K562 (cell line): ENCODE measurements at regions not wholly inside any gene's neighbourhood (a gene's known extent, or its start where the extent isn't known, plus 50 kb on each side); places are given as distances from the start of the nearest gene placed in this dataset.

Source experiments
- ATAC-seq: fragments of 200-7000 bp; cut with Tn5 transposase; 3 replicates; pipeline ENCODE4 v1.9.1; 2020; ENCODE audit warnings: moderate library complexity
- BruUV-seq: library from RNA; stranded (reverse); fragments of 400-500 nt; replicated peaks from 2 replicates; lab custom pipeline; 2021; lab: Mats Ljungman, UMichigan
- CTCF ChIA-PET: fragments of 300-600 bp; formaldehyde crosslinking; extraction: SDS; loops from one replicate; lab custom pipeline; 2021; ENCODE audit warnings: low intra/inter-chr PET ratio; lab: Yijun Ruan, JAX
- POLR2A ChIA-PET: fragments of 300-600, 350-650 bp; sonication (Branson Sonifier 250); formaldehyde crosslinking; extraction: SDS; loops from one replicate; lab custom pipeline; 2021; ENCODE audit warnings: antibody characterized with exemption, inconsistent platforms; lab: Yijun Ruan, JAX
- DNase-seq, 4 experiments: peaks; one replicate each; pipeline versions ENCODE4 v3.0.0 to v3.0.0-alpha.2; 2011 to 2018; ENCODE audit warnings: low spot score in 3 of 4, mixed read lengths in 3 of 4; ENCODE audit errors: extremely low read depth in 1 of 4
- FAIRE-seq: peaks from 2 replicates; lab custom pipeline; 2011; peaks lifted over from hg19 to GRCh38; lab: Jason Lieb, UNC
- H2AFZ ChIP-seq: 2 replicates; pipeline ENCODE4 v1.6.0; 2011; ENCODE audit warnings: low read depth, low read length, control low read depth, inconsistent platforms
- H3K27ac ChIP-seq: fragments of 200-600 bp; 3 replicates; pipeline ENCODE4 v1.8.0; 2011; ENCODE audit warnings: low read depth, mild to moderate bottlenecking, control low read depth, inconsistent platforms, low read length, moderate library complexity, mixed read lengths; ENCODE audit errors: extremely low read depth
- H3K27me3 ChIP-seq, 2 experiments: fragments of 300-600 bp in 1 of 2; 2 replicates in 1 of 2; 3 replicates in 1 of 2; pipeline versions ENCODE4 v1.6.0 to v1.8.0; 2011; ENCODE audit warnings: inconsistent platforms in 2 of 2, low read length in 2 of 2, mild to moderate bottlenecking in 1 of 2, mixed read lengths in 1 of 2, moderate library complexity in 1 of 2; ENCODE audit not compliant: control insufficient read depth in 2 of 2, insufficient read depth in 2 of 2
- H3K36me3 ChIP-seq: fragments of 300-600 bp; 3 replicates; pipeline ENCODE4 v1.8.0; 2011; ENCODE audit warnings: mild to moderate bottlenecking, low read length, inconsistent platforms; ENCODE audit not compliant: control insufficient read depth, insufficient read depth
- H3K4me1 ChIP-seq, 2 experiments: fragments of 200-600 bp in 1 of 2; replicated peaks in 1 of 2; 2 replicates in 1 of 2; 3 replicates in 1 of 2; pipeline versions ENCODE4 v1.5.1 to v1.8.0; 2011; ENCODE audit warnings: inconsistent platforms in 2 of 2, low read length in 2 of 2, mild to moderate bottlenecking in 1 of 2, mixed read lengths in 1 of 2, moderate library complexity in 1 of 2; ENCODE audit not compliant: control insufficient read depth in 2 of 2, insufficient read depth in 2 of 2
- H3K4me2 ChIP-seq: 2 replicates; pipeline ENCODE4 v1.6.1; 2011; ENCODE audit warnings: low read length, control low read depth, inconsistent platforms, mixed read lengths; ENCODE audit not compliant: insufficient read depth
- H3K4me3 ChIP-seq: fragments of 200-600 bp; sonication (generic), shearing (Covaris generic); 2 replicates; pipeline ENCODE4 v1.5.1; 2016; ENCODE audit warnings: control low read depth, inconsistent platforms
- H3K79me2 ChIP-seq: fragments of 200-600 bp; 3 replicates; pipeline ENCODE4 v1.8.0; 2011; ENCODE audit warnings: low read length, inconsistent platforms; ENCODE audit not compliant: control insufficient read depth, insufficient read depth
- H3K9ac ChIP-seq, 2 experiments: 2 replicates each; pipeline versions ENCODE4 v1.6.0 to v1.6.1; 2011; ENCODE audit warnings: low read depth in 2 of 2, low read length in 2 of 2, control low read depth in 1 of 2, inconsistent platforms in 1 of 2, mild to moderate bottlenecking in 1 of 2, mixed read lengths in 1 of 2; ENCODE audit not compliant: insufficient read depth in 1 of 2
- H3K9me1 ChIP-seq: one replicate; pipeline ENCODE4 v1.6.0; 2011; ENCODE audit warnings: inconsistent platforms, mild to moderate bottlenecking, low read length, moderate library complexity; ENCODE audit not compliant: control insufficient read depth, insufficient read depth
- H3K9me3 ChIP-seq: replicated peaks from 2 replicates; pipeline ENCODE4 v1.5.1; 2011; ENCODE audit warnings: low read depth, low read length, inconsistent platforms; ENCODE audit not compliant: control insufficient read depth, insufficient read depth
- H4K20me1 ChIP-seq: replicated peaks from 2 replicates; pipeline ENCODE4 v1.6.1; 2011; ENCODE audit warnings: low read length, inconsistent platforms, mixed read lengths; ENCODE audit not compliant: control insufficient read depth, insufficient read depth
- EHMT2 ChIP-seq: fragments of 450-650 bp; IDR thresholded peaks from 2 replicates; pipeline ENCODE4 v1.6.1; 2018; ENCODE audit warnings: antibody characterized with exemption
- EP300 ChIP-seq: IDR thresholded peaks from 2 replicates; pipeline ENCODE4 v1.6.1; 2012; ENCODE audit warnings: low read length, improper control_type of control experiment
- MEIS2 ChIP-seq: fragments of 450-650 bp; IDR thresholded peaks from 2 replicates; pipeline ENCODE4 v1.6.1; 2014; ENCODE audit warnings: mild to moderate bottlenecking; ENCODE audit not compliant: partially characterized antibody
- MYC ChIP-seq, 2 experiments: fragments of 250-450 bp in 1 of 2; sonication (Bioruptor Pico) in 1 of 2; IDR thresholded peaks; 2 replicates each; pipeline versions ENCODE4 v1.5.1 to v1.6.1; 2012 to 2021; ENCODE audit warnings: low read depth in 2 of 2, borderline replicate concordance in 1 of 2, improper control_type of control experiment in 1 of 2, low read length in 1 of 2, mild to moderate bottlenecking in 1 of 2, moderate library complexity in 1 of 2
- PCBP1 ChIP-seq: fragments of 200-400 bp; formaldehyde crosslinking; IDR thresholded peaks from 2 replicates; pipeline ENCODE4 v1.6.1; 2018; ENCODE audit warnings: mild to moderate bottlenecking, low read depth, low read length; ENCODE audit not compliant: poor library complexity, severe bottlenecking
- PKNOX1 ChIP-seq: fragments of 450-650 bp; IDR thresholded peaks from 2 replicates; pipeline ENCODE4 v1.6.1; 2016
- SMARCB1 ChIP-seq: IDR thresholded peaks from 2 replicates; pipeline ENCODE4 v1.6.1; 2011; ENCODE audit warnings: improper control_type of control experiment, low read depth; ENCODE audit not compliant: insufficient read length
- TEAD4 ChIP-seq, 2 experiments: sonication (generic) in 1 of 2; formaldehyde crosslinking in 1 of 2; IDR thresholded peaks; 2 replicates each; pipeline versions ENCODE4 v1.6.1 to v1.8.0; 2012 to 2022; ENCODE audit warnings: borderline replicate concordance in 1 of 2, inconsistent platforms in 1 of 2, low read length in 1 of 2, mild to moderate bottlenecking in 1 of 2, missing genetic modification reagents in 1 of 2
- USF2 ChIP-seq: sonication (generic); formaldehyde crosslinking; IDR thresholded peaks from 2 replicates; pipeline ENCODE4 v1.5.0; 2020; ENCODE audit warnings: missing genetic modification reagents
- ZBED1 ChIP-seq: IDR thresholded peaks from 2 replicates; pipeline ENCODE4 v1.6.1; 2014
- ZNF282 ChIP-seq: sonication (generic); formaldehyde crosslinking; IDR thresholded peaks from 2 replicates; pipeline ENCODE4 v1.8.1; 2023; ENCODE audit warnings: missing genetic modification reagents
- WGBS: fragments of 100-300 bp; shearing (Covaris generic); methylation state at CpG from one replicate; pipeline ENCODE4 v1.1.6; 2016; ENCODE audit warnings: low coverage, mixed read lengths; ENCODE audit not compliant: insufficient coverage; ENCODE audit errors: missing lambda C conversion rate; 5-methylcytosine and 5-hydroxymethylcytosine counted together
- in situ Hi-C: fragments of 300-500 bp; cut with MboI; formaldehyde crosslinking; loops from 4 replicates; pipeline ENCODE4 v1.15.0; 2018; ENCODE audit warnings: inconsistent platforms, mixed read lengths
- intact Hi-C: fragments of 100-400 bp; cut with micrococcal nuclease; formaldehyde crosslinking; loops from 2 replicates; pipeline ENCODE4 v1.14.2; 2022

- no peaks in the 10 kb centered on the region; a peak in 1 of 5 replicates for H3K4me1 ChIP-seq
- in situ Hi-C loops = no loop called here
- no peak overlapping the region for H3K4me3 ChIP-seq
- no peak for FAIRE-seq
- DNase-seq = peak in 1 of 4 experiments; percentile 7
- POLR2A ChIA-PET = no interaction called here
- no peaks in the 10 kb centered on the region for H3K9me1 ChIP-seq
- H3K27me3 ChIP-seq = no peaks in the 10 kb centered on the region
- TF ChIP-seq MEIS2 = peak; percentile 23
- TF ChIP-seq PKNOX1 = 0 out of 2 replicates have a peak, but pooled peaks have one; percentile 14
- TF ChIP-seq PCBP1 = no peak
- no peak for TF ChIP-seq SMARCB1
- no peak for TF ChIP-seq EHMT2
- no peak for TF ChIP-seq TEAD4 (IDR thresholded peaks at IDR 0.05; ENCODE audit: low read length)
- TF ChIP-seq TEAD4 (CRISPR knock-in tag; IDR thresholded peaks at IDR 0.05; ENCODE audit: borderline replicate concordance) = no peak
- no peak for TF ChIP-seq MYC (IDR thresholded peaks at IDR 0.05; ENCODE audit: low read depth, low read length)
- TF ChIP-seq MYC (CRISPR knock-in tag; IDR thresholded peaks at IDR 0.05; ENCODE audit: borderline replicate concordance, low read depth) = no peak
- TF ChIP-seq USF2 (CRISPR knock-in tag) = no peak
- TF ChIP-seq EP300 = no peak
- no peak for TF ChIP-seq ZBED1
- no peak for TF ChIP-seq ZNF282 (CRISPR knock-in tag)
- TF ChIP-seq, all 486 proteins: peak for 2
- no peak overlapping the region for H3K9ac ChIP-seq
- no peak overlapping the region for H2AFZ ChIP-seq
- no peaks in the 10 kb centered on the region for H3K36me3 ChIP-seq
- no peak overlapping the region for H3K4me2 ChIP-seq
- ATAC-seq = no peak
- intact Hi-C loops = no loop called here
- H3K9me3 ChIP-seq = peaks cover 10% of the 10 kb centered on the region
- no peaks in the 10 kb centered on the region for H4K20me1 ChIP-seq
- CTCF ChIA-PET = no interaction called here
- 30% methylated on average over 13 of the region's 14 CpGs for WGBS
- H3K79me2 ChIP-seq = no peaks in the 10 kb centered on the region
- BruUV-seq = no TSS peak
- H3K27ac ChIP-seq = no peak overlapping the region
These were observed 56.3 kb upstream of the SHOX start for GRCh38 chrX:574251-574650.
